Vagina (tissue), 2 donors: ENCODE measurements at regions not wholly inside any gene's neighbourhood (a gene's known extent, or its start where the extent isn't known, plus 50 kb on each side); places are given as distances from the start of the nearest gene placed in this dataset.

Experiments
- POLR2A ChIP-seq, 2 donors: fragments of 450-650 bp; IDR thresholded peaks; one replicate each; pipeline ENCODE4 v1.6.1; 2017; ENCODE audit warnings: antibody characterized with exemption in 2 of 2, mild to moderate bottlenecking in 2 of 2, moderate library complexity in 2 of 2
- TF ChIP-seq, protein P1 (sequence below), 3 experiments: fragments of 450-650 bp in 2 of 3; fragments of 200-600 bp in 1 of 3; sonication (generic) in 1 of 3; IDR thresholded peaks; one replicate each; pipeline ENCODE4 v1.5.1; 2017 to 2019; ENCODE audit warnings: antibody characterized with exemption in 3 of 3, mild to moderate bottlenecking in 2 of 3, moderate library complexity in 2 of 3

DNA sequence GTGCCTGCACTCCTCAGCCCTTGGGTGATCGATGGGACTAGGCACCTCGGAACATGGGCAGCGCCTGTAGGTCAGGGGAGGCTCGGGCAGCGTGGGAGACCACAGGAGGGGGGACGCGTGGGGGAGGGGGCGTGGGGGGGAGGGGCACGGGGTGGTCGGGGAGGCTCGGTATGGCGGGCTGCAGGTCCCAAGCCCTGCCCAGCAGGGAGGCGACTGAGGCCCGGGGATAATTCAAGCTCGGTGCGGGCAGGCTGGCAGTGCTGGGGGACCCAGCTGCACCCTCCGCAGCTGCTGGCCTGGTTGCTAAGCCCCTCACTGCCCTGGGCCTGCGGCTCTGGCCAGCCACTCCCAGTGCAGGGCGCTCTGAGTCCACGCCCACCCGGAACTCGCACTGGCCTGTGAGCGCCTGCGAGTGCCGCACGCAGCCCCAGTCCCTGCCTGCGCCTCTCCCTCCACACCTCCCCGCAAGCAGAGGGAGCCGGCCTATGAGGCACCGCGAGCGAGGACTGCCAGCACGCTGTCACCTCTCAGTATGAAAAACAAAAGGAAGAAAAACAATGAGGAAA is 1698.3 kb upstream of the RAG2 start:
- TF ChIP-seq POLR2A (IDR thresholded peaks at IDR 0.05) = no peak
- TF ChIP-seq, protein P1, sequence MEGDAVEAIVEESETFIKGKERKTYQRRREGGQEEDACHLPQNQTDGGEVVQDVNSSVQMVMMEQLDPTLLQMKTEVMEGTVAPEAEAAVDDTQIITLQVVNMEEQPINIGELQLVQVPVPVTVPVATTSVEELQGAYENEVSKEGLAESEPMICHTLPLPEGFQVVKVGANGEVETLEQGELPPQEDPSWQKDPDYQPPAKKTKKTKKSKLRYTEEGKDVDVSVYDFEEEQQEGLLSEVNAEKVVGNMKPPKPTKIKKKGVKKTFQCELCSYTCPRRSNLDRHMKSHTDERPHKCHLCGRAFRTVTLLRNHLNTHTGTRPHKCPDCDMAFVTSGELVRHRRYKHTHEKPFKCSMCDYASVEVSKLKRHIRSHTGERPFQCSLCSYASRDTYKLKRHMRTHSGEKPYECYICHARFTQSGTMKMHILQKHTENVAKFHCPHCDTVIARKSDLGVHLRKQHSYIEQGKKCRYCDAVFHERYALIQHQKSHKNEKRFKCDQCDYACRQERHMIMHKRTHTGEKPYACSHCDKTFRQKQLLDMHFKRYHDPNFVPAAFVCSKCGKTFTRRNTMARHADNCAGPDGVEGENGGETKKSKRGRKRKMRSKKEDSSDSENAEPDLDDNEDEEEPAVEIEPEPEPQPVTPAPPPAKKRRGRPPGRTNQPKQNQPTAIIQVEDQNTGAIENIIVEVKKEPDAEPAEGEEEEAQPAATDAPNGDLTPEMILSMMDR (IDR thresholded peaks at IDR 0.05) = no peak
